ENCODE measurements at regions not wholly inside any gene's neighbourhood (a gene's known extent, or its start where the extent isn't known, plus 50 kb on each side); places are given as distances from the start of the nearest gene placed in this dataset.

- Histone ChIP-seq H3K4me3 (no peak overlapping the region), H3K27ac (no peak overlapping the region)
- no peak for DNase-seq (ENCODE audit: low spot score)
- no peak for TF ChIP-seq CTCF (IDR thresholded peaks at IDR 0.05)
These were observed 311.4 kb upstream of the NDST4 start for GRCh38 chr4:115424852-115425251.

DNA sequence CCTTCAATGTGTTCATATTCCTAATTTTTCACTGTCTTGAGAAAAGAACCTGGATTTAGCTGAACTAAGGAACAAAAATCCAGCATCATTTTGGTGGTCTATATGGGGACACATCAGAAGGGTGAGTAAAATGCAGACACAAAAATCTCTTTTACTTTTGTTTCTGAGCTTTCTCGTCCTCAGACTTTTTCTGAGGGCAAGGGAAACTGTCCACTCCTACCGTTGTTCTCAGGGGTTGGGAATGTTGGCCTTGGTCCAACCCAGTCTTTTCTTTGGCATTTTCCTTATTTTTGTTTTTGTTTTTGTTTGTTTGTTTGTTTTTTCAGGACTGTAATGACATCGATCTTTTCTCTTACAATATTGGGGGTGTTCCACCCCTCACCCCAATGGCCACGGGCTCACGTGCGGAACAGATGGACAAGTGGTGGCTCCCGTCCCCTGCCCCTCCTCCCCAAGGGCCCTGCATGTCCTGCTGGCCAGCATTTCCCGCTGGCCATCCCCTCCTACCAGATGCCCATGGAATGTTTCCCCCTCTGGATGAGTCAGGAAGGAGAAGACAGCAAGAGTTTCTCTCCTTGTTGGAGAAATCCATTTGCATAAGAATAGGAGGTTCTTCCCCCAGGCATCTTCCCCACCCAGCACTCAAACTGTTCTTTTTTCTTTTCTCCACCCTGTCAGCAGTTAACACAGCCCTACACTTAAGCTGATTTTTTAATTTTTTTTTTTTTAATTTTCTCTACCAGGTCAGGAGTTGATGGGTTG lies 305.4 kb upstream of the NDST4 start:
- no peak for TF ChIP-seq CTCF (IDR thresholded peaks at IDR 0.05)
- Histone ChIP-seq H3K4me3 (no peak overlapping the region), H3K27ac (no peak overlapping the region)
- DNase-seq (ENCODE audit: low spot score): no peak

DNA sequence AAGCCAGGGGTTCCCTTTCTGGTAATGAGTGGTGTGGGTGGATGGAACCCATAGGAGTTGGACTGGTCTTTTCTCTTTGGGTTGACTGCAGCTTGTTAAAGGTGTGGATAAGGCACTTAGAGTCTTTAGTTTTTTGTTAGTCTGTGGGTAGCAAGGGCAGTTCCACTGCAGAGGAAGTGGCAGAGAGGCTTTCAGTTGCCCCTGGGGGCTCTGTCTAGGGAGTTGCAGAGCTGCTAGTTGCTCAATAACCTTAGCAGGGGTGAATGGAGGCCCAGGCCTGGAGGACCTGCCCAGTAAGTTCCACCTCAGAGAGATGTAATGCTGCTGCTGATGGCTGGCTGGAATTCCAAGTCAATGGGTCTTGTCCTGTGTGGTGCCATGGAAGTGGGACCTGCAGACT lies 282.6 kb upstream of the NDST4 start:
- no peak for DNase-seq (ENCODE audit: low spot score)
- no peak overlapping the region for H3K27ac ChIP-seq
- no peak for TF ChIP-seq CTCF (IDR thresholded peaks at IDR 0.05)
- H3K4me3 ChIP-seq: no peak overlapping the region

DNA sequence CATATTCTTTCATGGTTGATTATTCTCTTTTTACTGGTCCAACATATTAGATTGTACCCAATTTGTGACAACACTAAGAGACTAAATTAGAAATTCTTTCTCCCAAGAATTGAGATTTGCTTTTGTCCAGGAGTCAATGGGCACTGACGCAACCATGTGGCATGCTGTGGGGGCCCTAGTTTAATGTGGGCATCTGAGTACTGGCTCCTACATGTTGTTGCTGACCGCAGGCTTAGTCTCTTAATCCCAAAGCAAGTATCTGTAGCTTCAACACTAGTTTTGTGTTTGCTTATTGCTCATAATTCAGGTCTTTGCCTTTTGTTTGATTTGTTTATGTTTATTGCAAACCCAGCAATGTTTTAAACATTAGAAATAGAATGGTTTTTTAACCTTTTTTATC lies 263.4 kb upstream of the NDST4 start:
- H3K4me3 ChIP-seq: no peak overlapping the region
- H3K27ac ChIP-seq: no peak overlapping the region
- DNase-seq (ENCODE audit: low spot score): no peak
- no peak for TF ChIP-seq CTCF (IDR thresholded peaks at IDR 0.05)

- H3K4me3 ChIP-seq: no peak overlapping the region
- no peak overlapping the region for H3K27ac ChIP-seq
- TF ChIP-seq CTCF (IDR thresholded peaks at IDR 0.05): no peak
- no peak for DNase-seq (ENCODE audit: low spot score)
These were observed 261.2 kb upstream of the NDST4 start for GRCh38 chr4:115374621-115375020.

GRCh38 chr4:115370490-115370889 lies 257.1 kb upstream of the NDST4 start:
- H3K4me3 ChIP-seq: no peak overlapping the region
- DNase-seq (ENCODE audit: low spot score): no peak
- TF ChIP-seq CTCF (IDR thresholded peaks at IDR 0.05): no peak
- H3K27ac ChIP-seq: no peak overlapping the region

- no peak for DNase-seq (ENCODE audit: low spot score)
- no peak overlapping the region for H3K27ac ChIP-seq
- H3K4me3 ChIP-seq: no peak overlapping the region
- no peak for TF ChIP-seq CTCF (IDR thresholded peaks at IDR 0.05)
These were observed 256.6 kb upstream of the NDST4 start for GRCh38 chr4:115370012-115370411.
